HuH-7.5 (cell line): ENCODE measurements at regions not wholly inside any gene's neighbourhood (a gene's known extent, or its start where the extent isn't known, plus 50 kb on each side); places are given as distances from the start of the nearest gene placed in this dataset.

ENCODE experiments used
- DNase-seq: peaks from one replicate; pipeline ENCODE4 v3.0.0; 2011; ENCODE audit warnings: low spot score

DNA sequence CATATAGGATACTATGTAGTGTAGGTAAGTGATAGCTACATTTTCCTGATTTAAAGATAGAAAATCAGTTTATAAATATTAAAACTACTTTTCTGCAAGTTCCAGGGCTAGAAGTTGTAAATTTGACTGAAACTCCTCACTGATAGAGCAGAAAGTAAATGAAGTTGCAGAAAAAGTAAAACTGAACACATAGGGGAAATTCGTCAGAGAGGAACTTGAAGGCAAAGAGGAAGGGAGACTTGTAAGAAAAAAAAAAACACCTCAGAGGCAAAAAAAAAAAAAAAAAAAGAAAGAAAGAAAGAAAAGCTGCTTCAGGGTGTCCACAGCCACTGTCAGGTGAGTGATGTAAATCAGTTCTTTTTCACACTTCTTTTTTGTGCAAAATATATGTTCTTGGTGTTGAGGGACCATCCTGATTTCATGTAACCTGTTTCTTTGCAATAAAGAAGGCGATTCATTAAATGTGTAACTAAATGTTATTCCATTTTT, 336.2 kb upstream of the ZNF462 start:
- DNase-seq = no peak

DNA sequence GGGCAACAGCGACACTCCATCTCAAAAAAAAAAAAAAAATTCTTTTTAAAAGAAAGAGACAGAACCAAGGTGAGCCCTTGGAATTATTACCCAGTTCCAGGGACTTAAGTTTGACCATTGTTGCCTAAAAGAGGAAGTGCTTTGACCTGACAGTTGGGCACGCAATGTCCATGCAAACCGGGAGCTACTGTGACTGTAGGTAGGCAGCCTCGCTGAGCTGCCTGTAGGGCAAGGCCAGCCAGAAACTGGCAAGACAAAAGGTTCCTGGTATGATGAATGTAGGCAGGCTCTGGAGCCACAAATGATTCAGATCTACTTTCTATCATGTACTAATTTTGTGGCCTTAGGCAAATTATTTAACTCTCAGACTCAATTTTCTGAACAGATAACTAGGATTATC, 334.8 kb upstream of the ZNF462 start:
- DNase-seq = no peak

DNA sequence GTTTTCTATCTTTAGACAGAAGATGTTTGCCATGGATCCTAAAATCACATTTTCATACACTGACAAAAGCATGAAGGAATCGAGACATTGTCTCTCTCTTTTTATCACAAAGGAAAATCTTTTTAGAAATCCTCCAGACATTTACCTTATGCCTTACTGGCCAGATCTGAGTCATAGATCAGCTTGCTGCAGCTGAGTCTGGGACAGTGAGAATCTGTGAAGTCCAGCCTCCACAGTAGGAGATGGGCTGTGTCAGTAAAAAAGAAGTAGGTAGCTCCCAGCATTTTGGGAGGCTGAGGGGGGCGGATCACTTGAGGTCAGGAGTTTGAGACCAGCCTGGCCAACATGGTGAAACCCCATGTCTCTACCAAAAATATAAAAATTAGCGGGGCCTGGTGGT, 333.4 kb upstream of the ZNF462 start:
- no peak for DNase-seq

DNA sequence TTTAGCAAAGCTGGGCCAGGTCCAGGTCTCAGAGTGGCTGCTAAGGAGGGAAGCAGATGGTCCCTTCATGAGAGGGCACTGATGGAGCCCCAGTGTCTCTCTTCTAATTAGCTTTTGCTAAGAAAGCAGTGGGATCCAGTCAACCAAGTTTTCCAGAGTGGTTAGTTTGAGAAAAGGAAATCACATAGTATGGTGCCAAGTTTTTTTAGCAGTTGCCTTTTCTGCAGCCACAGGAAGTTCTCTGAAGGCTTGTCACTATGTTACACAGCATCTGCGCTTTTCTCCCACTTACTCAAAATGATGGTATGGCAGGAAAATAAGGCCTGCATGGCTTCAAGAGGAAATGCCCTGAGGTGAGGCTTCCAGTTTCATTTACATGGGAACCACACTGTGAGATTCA, 331.5 kb upstream of the ZNF462 start:
- no peak for DNase-seq

DNA sequence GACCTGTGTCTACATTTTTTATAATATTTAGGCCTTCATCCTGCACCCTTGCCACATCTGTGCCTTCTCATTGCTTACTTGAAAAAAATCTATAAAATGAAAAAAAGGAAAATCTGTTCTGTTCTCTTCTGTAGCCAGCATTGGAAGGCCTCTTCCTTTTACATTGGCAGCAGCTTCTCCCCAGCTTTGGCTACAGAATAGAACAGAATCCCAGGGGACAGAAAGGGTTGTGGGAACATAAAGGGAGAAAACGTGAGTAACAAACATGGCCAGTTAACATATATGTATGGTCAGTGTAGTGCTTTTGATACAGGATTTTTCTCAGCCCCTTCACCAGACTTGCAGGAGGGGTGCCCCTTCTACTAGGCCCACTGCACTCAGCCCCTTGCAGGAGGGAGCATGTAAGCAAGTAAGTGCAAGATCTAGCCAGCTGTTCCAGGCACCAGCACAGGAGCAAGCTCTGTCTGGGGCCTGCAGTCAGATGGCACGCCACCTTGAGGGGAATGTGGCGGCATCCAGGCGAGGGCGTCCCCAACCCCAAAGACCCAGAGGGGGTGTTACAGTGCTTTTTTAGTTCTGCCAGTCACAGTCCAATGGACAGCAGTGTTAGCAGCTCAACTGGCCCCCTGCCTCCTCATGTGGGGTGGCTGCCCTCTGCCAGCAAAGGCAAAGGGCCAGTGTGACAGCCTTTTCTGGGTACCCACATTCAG, 330.5 kb upstream of the ZNF462 start:
- no peak for DNase-seq

DNA sequence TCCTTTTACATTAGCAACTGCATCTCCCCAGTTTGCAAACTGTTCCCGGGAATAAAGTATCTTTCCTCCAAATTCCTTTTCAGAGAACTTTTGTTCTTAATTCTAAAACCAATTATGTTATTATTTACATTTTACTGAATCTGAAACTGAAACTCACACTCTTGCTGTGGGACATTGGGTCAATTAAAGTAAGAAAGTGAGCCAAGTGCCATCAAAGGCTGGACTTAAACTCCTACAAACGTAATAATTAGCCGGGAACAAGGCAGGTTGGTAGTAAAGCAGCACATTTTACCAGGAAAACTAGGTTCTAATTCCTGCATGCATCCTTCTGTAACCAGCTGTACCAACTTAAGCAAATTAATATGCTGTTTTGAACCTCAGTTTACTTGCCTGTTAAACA, 328.2 kb upstream of the ZNF462 start:
- no peak for DNase-seq

DNA sequence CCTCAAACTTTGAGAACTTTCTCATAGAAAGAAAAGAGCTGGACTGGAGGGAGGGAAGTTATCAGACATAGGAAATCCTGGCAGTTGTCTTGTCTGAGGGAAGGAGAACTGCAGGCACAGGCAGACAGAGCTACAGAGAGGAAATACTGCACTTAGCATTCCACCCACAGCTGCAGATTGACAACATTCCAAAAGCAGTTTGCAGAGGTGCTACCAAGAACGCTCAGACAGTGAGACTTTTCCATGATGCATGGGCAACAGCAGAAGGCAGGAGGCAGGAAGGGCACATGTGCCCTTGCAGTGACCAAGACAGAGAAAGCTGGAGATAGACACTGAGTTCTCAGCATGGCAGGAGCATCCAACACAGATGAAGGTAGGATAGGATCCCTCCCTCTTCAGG, 327.5 kb upstream of the ZNF462 start:
- DNase-seq = no peak

DNA sequence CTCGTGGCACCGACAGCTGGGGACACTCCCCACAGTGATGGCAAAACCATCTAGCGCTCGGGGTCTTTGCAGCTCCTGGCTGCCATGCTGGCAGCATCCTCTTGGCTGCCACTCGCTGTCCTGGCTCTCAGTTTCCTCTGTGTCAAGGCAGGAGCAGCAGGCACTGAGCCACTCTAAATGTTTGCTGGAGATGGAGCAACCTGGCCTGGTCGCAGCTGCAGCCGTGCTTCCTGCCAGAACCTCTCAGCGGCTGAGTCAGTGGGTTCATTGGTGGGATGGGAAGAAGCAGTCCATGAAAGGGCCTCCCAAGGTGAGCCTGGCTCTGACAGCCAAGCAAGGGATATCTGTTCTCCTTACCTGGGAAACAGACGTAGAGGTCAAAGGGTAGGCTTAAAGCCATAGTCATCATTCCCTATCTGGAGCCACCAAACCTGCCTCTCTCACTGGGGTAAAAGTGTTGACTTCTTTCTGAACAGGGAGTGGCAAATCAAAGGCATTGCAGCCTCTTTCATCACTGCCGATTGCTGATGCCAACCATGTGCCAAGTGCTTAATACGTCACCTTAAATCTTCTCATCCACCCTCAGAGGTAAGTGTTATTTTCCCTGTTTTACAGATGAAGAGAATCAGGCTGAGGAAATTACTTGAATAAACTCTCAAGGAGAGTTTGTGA, 304.8 kb upstream of the ZNF462 start:
- no peak for DNase-seq

DNA sequence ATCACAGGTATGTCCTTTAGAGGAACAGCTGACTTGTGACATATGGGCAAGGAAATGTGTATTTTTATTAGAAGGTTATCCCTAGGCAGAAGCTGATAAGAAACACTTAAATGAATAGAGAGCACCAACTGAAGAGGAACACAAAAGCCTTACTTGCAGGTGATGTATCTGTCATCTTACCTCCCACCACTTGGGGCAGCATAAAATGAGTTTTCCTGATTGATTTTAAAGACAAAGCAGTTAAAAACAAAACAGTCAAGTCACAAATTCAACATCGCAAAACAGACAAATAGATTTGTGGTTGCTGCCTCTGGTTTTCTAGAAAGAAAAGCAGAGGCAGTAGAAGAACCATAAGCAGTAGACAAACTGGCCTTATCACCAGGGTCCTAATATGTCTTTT, 302.4 kb upstream of the ZNF462 start:
- DNase-seq = no peak

DNA sequence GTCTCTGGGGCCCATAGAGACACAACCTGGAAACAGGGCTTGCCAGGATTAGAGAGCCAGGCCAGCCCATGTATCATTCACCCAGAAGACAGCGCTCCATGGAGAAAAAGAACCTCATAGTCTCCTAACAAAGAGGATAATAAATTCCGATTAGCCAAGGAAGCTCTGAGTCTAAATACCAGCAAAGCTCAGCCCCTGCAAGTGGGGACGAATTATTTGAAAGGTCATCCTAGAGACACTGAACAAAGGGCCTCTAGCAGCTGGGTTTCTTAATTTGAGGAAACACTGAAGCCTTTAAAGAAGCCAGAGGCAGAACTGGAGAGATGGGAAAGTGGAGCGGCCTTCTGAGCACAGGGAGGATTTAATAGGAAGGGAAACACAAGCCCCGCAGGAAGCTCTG, 287.1 kb upstream of the ZNF462 start:
- DNase-seq = no peak

DNA sequence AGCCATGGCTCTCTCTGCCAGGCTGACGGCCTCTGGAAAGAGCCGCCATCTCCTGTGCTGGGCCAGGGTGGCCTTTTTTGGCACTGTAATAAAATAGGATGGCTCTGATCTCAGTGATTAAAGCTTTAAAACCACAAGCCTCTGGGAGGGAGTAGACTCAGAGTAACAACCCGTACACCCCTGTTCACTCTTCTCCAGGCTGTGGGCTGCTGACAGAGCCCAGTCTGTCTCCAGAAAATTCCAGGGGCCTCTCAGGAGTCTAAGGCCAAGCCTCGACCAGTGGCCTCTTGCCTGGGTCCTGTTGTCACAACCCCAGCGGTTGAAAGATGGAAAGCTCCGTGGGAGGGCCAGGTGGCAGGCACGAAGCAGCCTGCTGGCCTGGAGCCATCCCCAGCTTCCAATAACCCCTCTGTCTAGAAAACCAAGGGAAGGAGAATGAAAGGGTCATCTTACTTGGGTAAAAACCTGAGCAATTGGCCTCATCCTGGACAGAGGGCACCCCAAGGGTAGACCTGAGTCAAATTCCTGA, 286.7 kb upstream of the ZNF462 start:
- no peak for DNase-seq

DNA sequence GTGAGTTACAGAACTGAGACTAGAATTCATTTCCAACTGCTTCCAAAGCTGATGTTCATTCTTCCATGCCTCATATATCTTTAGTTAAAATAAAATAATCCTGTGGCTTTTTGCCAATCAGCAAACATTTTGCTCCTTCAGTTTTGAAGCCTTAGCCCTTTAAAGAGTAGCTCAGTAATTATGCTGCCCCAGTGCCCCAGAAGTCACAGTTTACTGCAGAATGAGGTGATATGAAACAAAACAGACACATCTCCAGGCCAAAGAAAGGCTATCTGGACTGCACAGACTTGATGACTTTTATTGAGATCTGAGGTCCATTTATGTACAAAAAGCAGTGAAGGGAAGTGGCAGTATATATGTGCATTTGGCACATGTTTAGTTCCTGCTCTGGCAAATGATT, 285.8 kb upstream of the ZNF462 start:
- no peak for DNase-seq

DNA sequence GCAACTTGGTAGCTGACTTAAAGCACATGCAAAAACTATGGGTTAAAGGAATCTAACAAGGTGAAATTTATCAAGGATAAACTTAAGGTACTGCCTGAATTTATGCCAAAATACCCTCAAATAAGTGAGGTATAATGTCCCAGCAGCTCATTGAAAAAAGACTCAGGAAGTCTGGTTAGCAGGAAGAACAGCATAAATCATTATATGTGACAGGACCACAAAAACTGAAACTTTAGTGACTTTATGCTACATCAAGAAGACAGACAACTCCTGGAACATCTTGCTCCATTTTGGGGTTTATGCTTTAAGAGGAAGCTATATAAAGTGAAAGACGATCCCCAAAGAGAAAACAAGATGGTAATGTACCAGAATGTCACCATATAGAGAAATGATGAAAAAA, 282.4 kb upstream of the ZNF462 start:
- no peak for DNase-seq

DNA sequence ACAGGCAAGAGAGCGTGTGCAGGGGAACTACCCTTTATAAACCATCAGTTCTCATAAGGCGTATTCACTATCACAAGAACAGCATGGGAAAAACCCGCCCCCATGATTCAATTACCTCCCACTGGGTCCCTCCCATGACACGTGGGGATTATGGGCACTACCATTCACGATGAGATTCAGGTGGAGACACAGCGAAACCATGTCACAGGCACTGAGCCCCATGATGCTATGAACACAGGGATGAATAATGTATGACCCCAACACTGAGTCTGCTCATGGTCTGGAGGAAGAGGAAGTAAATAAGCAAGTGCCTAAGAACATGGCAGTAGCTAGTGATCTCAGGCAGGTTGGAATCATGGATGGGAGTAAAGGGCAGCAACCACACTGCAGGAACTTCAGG, 281.0 kb upstream of the ZNF462 start:
- no peak for DNase-seq

DNA sequence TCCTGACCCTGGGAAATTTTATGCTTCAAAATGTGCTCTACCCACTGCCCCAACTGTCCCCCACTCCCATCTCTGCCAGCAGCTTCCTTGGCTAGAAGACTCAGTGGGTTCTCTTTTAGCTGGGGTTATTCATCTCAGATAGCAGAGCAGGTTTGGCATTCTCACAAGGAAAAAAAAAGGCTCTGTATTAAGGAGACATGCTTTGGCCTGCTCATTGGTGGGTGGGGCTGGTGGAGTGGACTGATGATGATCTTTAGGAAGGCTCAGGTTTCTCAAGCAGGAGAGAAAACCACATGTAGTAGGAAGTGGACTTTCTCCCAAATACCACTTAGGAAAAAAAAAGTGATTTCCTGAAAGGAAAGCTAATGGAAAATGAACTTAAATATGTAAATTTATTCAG, 279.2 kb upstream of the ZNF462 start:
- no peak for DNase-seq

DNA sequence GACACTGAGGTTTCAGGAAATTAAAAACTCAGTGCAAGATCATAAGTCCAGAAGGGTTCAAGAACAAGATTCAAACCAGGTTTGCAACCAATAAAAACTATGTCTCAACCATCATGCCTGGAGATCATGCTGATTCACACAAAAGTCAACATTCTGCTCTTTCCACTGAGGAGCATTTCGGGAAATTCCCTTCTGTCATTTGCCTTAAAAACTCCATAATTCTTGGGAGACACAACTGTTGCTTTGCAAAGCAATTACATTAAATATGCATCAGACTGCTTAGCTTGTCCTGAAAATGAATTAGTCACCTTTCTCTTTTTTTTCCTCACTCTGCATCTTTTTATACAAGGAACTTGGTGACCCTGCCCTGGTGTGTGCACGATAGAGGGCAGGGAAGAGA, 275.9 kb upstream of the ZNF462 start:
- no peak for DNase-seq

DNA sequence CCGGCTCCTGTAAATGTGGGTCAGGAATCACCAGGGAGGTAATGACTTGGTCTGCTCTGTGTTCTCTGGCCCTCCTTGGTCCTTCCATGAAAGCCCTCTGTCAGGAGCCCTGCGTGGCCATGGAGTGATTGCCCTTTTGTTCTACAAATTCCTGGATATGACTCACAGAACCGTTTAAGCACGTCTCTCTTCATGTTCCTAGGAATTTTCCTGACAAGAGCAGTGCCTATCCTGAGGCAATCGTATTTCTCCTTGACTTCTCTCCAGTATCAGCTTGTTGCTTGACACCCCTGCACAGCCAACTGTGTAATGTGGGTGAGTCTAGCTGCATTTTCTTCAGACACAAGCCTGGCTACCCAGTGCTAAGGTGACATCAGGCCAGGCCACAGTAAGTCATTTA, 274.3 kb upstream of the ZNF462 start:
- no peak for DNase-seq

DNA sequence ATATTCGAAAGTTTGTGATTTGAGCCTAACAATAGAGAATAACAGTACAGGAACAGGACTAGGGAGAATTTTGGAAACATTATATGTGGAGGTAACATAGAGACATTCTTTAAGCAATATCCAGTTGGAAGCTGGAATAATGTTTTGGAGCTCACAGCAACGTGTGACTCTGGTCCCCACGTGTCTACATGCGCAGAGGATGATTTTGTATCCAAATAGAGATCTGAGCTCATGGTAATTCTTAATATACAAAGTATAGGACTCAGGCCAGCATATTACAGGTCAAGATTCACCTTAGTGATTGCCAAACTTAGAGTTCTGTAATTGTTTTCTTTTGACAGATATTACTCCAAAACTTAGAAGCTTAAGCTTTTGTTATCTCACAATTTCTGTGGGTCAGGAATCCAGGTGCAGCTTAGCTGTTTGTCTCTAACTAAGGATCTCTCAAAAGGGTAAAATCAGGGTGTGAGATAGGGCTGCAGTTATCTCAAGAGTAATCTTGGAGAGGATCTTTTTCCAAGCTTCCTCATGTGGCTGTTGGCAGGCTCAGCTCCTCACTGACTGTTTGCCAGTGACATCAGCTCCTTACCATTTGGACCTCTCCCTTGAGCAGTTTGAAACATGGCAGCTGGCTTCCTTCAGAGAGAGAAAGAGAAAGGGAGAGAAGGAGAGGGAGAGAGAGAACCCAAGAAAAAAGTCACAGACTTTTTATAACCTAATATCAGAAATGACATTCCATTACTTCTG, 272.0 kb upstream of the ZNF462 start:
- DNase-seq = no peak

DNA sequence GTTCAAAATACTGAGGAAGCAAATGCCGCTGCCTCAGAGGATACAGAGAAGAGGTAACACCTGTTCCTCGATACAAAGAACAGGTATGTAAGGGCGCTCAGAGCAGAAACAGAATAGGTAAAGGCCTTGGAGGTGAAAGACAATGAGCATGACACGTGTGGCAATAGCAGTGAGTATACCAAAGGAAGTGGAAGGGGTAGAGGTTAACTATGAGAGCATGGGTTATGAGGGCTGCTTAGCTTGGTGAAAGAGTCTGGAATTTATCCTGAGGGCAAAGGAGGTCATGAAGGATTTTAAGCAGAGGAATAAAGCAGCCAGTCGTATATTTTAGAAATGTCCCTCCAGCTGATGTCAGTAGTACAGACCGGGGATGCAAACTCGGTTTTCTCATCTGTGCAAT, 269.8 kb upstream of the ZNF462 start:
- no peak for DNase-seq

DNA sequence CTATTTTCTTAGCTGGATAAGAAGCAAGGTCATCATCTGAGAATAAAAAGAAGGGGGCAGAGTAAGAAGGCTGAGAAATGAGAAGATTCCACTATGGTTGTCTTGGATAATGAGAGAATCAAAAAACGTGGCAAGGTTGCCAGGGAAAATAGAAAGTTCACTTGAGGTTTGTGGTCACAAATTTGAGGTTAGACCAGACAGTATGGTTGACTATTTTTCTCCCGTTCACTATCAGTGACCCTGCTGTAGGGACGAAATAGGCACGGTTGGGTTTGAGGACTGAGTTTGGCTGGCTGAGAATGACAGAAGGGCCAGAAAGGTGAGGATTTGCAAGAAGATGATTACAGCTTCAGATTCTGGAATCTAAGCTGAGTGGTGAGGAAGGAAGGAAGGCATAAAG, 266.0 kb upstream of the ZNF462 start:
- DNase-seq = no peak

DNA sequence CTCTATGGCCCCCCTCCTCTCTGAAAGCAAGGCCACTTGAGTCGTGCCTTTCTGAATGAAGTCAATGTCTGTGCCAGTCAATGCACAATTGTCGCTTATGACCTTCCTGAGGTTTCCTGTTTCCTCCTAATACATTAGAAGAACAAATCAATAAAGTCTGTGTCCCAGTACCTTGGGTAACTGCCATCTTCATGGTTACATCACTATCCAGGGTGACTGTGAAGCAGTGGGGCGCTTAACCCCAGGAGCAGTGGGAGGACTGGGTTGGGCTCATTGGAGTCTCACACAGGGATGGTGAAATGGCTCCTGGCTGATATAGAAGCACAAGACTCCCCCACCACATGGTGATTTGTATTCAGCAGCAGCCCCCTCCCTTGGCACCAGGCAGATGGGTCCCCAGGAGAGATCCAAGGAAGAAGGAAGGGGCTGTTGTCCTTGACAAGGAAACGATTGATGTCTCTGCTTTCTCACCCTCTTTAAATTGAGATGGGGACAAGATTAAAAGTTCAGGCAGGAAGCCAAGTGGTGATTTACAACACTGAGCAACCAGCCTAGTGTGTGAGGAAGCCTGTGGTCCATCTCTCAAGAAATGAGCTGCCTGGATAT, 261.9 kb upstream of the ZNF462 start:
- DNase-seq = no peak

DNA sequence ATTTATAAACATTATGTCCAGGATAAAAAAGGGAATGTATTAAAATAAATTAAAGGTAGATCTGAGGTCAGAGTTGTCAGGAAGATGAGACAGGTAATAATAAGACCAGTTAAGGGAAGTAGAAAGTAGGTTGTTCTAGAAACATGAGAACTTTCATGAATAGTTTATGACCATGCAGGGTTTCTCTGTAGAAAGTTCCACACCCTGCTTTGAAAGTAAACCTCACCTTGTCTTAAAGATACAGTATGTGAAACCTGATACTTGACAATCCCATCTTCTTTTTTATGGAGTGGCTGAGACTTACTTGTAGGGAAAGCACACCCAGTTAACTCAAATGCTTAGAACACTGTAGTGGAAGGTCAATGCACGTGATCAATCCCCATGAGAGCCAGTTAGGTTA, 260.6 kb upstream of the ZNF462 start:
- no peak for DNase-seq
